Kidney glomerular epithelial cell (primary cell): ENCODE measurements at regions not wholly inside any gene's neighbourhood (a gene's known extent, or its start where the extent isn't known, plus 50 kb on each side); places are given as distances from the start of the nearest gene placed in this dataset.

Experiments
- DNase-seq: peaks from one replicate; lab custom pipeline; 2025; lab: John Stamatoyannopoulos, UW

DNA sequence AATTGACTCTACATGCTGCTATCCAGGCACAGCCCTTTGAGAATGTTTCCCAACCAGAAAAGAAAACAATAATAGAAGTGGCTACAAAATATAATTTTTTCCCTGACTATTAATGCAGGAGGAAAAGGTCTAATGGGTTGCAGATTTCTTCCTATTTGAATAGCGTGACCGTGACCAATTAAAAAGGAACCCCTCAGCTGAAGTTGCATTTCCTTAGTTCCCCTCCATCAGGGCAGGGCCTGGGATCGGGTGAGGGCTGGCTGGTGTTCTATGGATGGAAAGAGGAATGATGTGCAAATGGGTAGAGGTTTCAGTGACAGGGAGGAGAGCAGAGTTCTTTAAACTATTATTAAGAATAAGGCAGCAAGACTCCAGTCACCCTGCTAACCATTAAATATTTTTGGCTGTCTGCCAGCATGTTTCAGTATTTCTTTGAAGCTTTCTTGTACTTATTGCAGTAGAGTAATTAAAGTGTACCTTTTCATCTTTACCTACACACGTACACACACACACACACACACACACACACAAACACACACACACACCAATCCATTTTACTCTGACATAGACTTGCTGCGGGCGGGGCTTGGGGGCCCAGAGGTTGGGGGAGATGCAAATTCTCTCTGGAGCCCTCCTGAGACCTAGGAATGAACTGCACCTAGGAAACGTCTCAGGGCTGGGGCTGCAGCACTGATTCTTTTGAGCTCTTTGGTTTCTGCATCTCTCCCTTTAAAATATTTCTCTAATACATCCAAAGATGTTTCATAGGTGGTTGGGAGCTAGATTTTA lies 154.8 kb upstream of the SLC35B3 start:
- peak; percentile 5 for DNase-seq

GRCh38 chr6:8588176-8588575 lies 152.8 kb upstream of the SLC35B3 start:
- no peak for DNase-seq

DNA sequence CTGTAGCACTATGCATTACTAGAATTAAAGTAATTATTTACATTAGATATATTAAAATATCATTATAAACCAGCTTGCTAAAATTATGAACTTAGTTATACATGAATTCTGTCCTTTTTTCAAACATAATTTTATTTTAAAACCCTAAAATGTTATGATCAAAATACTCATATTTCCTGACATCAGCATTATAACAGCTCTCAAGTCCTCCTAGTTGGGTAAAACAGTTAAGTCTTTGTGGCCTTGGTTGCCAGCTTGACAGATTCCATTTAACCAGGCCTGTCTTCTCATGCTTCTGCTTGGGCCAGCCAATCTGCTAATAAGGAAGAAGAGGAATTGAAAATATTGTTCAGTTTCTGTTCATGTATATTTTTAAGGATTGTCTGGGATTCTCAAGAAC lies 147.9 kb upstream of the SLC35B3 start:
- DNase-seq: no peak

DNA sequence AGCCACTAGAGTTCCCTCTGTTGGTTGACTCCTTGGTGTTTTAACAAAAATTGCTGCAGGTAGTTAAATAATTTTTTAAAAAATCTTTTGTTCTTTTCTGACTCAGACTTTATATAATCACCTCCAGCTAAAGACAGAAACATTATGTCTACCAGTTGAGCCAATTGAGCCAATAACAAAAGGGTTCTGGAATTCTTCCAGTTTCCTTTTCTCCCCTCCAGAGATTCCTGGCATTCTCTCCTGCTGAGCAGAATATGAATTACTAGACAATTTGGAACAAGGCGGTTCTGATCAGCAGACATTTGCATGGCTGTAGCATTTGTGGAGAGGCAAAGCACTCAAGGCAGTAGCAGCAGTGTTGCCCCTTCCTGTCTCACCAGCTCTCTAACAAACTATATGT lies 144.0 kb upstream of the SLC35B3 start:
- DNase-seq: peak; percentile 20

DNA sequence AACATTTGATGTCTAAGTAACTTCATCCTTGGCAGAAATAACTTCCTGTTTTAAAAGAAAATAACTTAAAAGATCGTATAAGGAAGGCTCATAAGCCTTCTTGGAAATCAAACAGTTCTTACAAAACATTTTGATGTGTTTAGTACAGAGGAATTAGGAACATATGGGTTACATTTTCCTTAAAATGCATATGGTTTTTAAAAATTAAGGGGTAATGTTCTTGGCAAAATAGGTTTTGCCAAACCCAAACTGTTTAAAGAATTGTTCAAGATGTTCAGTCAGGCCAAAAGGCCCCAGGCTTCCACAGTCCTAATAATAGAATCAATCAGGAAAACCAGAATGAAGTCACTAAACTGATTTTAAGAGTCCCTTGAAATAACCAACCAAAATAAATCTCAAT lies 142.7 kb upstream of the SLC35B3 start:
- no peak for DNase-seq

DNA sequence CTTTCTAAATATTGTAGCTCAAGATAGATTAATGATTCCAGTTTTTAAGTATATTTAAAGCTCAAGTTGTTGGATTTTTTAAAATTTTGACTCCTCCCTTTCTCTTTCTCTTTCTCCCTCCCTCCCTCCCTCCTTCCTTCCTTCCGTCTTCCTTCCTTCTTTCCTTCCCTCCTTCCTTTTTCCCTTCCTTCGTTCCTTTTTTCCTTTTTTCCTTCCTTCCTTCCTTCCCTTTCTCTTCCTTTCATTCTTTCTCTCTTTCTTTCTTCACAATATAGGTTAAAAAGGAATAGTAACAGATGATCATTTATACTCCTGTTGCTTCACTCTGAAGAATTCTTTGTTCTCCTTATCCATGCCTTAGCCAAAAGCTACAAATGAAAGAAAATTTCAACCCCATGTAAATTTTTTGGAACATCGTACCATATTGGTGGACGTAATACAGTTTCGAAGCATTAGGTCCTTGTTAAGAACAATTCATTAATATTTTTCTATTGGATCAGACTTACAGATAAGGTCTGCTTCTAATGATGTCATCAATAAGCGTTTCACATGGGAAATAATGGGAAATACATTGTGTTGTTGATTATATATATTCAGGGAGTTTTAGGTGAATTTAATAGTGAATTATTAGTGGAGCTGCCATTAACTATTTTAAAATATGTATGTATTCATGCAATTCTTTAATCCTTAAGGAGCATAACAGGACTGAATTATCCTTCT lies 139.6 kb upstream of the SLC35B3 start:
- no peak for DNase-seq

GRCh38 chr6:8574311-8574710 lies 139.0 kb upstream of the SLC35B3 start:
- no peak for DNase-seq

- DNase-seq: no peak
Observed at GRCh38 chr6:8570256-8570920, 135.0 kb upstream of the SLC35B3 start.

DNA sequence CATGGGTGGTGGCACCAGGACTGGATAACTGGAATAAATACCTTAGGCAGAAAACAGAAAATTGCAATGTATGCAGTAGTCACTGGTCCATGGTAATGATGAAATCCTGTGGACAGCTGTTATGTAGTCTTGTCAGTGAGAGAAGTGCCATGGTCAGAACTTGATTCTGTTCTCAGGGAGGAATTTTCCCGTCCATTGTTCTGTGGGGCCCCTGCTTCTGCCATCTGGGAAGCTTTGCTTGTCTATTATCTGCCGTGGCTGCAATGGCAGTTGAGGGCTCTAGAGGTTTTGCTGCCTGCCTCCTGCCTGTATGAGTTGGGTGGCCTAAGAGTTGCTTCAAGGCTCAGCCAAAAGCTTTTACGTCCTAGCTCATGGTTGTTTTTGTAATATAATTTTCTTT lies 126.8 kb upstream of the SLC35B3 start:
- no peak for DNase-seq

GRCh38 chr6:8558953-8559352 lies 123.6 kb upstream of the SLC35B3 start:
- no peak for DNase-seq

GRCh38 chr6:8557014-8557748 lies 121.8 kb upstream of the SLC35B3 start:
- DNase-seq: no peak

GRCh38 chr6:8556370-8557013 lies 121.1 kb upstream of the SLC35B3 start:
- peak; percentile 79 for DNase-seq

GRCh38 chr6:8551993-8552392 lies 116.6 kb upstream of the SLC35B3 start:
- DNase-seq: no peak

GRCh38 chr6:8551386-8551785 lies 116.0 kb upstream of the SLC35B3 start:
- no peak for DNase-seq

GRCh38 chr6:8549074-8549790 lies 113.9 kb upstream of the SLC35B3 start:
- no peak for DNase-seq

DNA sequence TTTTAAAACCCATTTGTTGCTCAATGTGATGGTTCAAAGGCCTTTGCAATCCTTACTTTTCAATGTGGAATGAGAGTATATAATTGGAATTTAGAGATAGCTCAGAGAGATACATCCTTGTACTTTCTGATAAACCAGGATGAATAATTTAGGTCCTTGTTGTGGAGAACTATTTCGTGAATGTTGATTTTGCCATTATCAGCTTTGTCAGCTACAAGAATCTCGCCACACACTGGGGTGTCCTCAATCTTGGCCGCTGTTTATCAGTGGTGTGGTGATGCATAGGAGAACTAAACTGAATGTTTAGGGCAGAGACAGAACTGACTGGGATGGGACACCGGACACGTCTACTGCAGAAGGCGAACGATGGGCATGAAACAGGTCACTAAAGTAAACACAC lies 111.2 kb upstream of the SLC35B3 start:
- no peak for DNase-seq

DNA sequence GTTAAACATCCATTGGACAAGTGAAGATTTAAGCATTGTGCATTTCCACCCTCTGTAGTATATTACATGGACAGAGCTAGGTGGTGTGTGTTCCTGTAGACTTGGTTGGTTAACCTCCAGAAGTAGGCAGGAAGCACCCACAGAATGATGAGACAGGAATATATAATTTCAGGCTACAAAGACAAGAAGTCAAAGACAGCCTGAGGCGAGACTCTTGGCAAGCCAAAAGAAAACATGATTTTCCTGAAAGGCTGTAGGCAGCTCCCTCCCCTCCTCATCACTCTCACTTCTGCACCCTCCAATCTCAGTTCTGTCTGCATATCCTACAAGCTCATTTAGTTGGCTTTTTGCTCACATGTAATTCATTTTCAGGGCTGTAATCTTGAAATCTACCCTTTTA lies 110.0 kb upstream of the SLC35B3 start:
- DNase-seq: no peak

DNA sequence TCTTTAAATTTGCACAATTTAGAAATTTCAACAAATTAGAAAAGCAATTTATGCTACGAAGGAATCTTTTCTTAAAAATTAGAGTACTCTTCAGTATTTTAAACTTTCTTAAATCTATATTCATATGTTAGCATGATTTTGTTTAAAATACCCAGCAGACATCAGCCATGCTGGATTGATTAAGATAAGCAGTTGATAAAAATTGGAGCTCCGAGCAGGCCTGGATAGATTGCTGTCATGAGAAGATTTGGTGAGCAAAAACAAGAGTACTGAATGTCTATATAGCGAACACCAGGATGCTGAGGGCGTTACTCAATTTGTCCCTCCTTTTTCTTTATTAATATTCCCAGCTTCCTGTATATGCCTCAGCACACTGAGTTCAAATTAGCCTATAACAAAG lies 108.4 kb upstream of the SLC35B3 start:
- DNase-seq: no peak

- peak; percentile 34 for DNase-seq
Observed at GRCh38 chr6:8539453-8539852, 104.1 kb upstream of the SLC35B3 start.

GRCh38 chr6:8536122-8536521 lies 100.8 kb upstream of the SLC35B3 start:
- no peak for DNase-seq

DNA sequence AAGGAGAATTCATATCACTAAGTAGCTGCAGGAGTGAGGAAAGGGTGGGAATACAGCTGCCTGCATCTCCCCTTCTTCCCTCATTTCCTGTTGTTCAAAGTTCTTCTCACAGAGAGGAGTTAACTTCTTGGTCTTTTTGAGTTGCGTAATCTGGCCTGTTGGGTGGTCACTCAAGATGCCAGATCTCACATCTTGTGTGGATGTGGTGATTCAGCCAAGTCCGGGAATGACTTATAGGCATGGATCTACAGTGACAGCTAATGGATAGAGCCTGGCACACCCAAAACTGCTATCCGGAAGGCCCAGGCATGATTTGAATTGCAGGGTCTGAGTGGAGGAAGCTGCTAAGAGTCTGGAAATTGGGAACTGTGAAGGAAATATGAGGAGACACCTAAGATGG lies 100.2 kb upstream of the SLC35B3 start:
- no peak for DNase-seq
